ENCODE measurements at regions not wholly inside any gene's neighbourhood (a gene's known extent, or its start where the extent isn't known, plus 50 kb on each side); places are given as distances from the start of the nearest gene placed in this dataset.

DNA sequence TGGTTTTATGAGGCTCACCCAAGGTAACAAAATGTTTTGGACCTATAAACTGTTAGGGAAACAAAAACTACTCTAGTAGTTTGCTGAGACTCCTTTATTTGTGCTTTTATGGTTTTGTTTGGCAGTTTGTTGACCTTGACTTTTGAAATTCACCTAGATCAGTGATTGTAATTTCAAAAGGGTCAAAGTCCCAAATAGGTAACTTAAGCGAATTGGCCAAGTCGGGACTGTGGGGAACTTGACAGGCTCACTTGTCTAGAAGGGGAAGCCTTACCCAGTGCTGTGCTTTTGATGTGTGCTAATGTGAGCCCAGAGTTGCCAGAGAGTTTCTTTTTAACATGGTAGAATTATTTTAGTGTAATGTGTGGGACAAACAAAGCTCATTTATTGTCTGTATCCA is 87.2 kb upstream of the SGCD start:
- no peak overlapping the region for H3K27ac ChIP-seq
- no peaks in the 10 kb centered on the region for H3K9me3 ChIP-seq
- no peaks in the 10 kb centered on the region for H3K27me3 ChIP-seq (replicated peaks in 1 of 7)
- no peak overlapping the region for H3K4me3 ChIP-seq
- intact Hi-C loops (cut with DNase I; ENCODE audit: low total_unique reads): no loop called here
- no peak for DNase-seq
- 78 to 83% (median 80%) methylated on average over 2 of the region's 2 CpGs for WGBS, 5 donors
- TF ChIP-seq, protein P1, sequence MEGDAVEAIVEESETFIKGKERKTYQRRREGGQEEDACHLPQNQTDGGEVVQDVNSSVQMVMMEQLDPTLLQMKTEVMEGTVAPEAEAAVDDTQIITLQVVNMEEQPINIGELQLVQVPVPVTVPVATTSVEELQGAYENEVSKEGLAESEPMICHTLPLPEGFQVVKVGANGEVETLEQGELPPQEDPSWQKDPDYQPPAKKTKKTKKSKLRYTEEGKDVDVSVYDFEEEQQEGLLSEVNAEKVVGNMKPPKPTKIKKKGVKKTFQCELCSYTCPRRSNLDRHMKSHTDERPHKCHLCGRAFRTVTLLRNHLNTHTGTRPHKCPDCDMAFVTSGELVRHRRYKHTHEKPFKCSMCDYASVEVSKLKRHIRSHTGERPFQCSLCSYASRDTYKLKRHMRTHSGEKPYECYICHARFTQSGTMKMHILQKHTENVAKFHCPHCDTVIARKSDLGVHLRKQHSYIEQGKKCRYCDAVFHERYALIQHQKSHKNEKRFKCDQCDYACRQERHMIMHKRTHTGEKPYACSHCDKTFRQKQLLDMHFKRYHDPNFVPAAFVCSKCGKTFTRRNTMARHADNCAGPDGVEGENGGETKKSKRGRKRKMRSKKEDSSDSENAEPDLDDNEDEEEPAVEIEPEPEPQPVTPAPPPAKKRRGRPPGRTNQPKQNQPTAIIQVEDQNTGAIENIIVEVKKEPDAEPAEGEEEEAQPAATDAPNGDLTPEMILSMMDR (IDR thresholded peaks at IDR 0.05 in 8 of 11, conservative IDR thresholded peaks at IDR 0.05 in 3 of 11): no peak
- TF ChIP-seq POLR2AphosphoS5 (IDR thresholded peaks at IDR 0.05) (no peak), POLR2A (IDR thresholded peaks at IDR 0.05) (no peak)
- H3K36me3 ChIP-seq: no peaks in the 10 kb centered on the region
- no peaks in the 10 kb centered on the region for H3K4me1 ChIP-seq

- TF ChIP-seq POLR2A (IDR thresholded peaks at IDR 0.05): no peak
- TF ChIP-seq, protein P1 (IDR thresholded peaks at IDR 0.05 in 8 of 11, conservative IDR thresholded peaks at IDR 0.05 in 3 of 11): no peak
- no peak for TF ChIP-seq POLR2AphosphoS5 (IDR thresholded peaks at IDR 0.05)
- H3K9me3 ChIP-seq: no peaks in the 10 kb centered on the region
- H3K27ac ChIP-seq: no peak overlapping the region
- H3K4me3 ChIP-seq: no peak overlapping the region
- no peaks in the 10 kb centered on the region for H3K4me1 ChIP-seq
- 64 to 80% (median 65%) methylated on average over 3 of the region's 3 CpGs for WGBS, 5 donors
- intact Hi-C loops (cut with DNase I; ENCODE audit: low total_unique reads): no loop called here
- DNase-seq: no peak
- H3K36me3 ChIP-seq: no peaks in the 10 kb centered on the region
- no peaks in the 10 kb centered on the region for H3K27me3 ChIP-seq (replicated peaks in 1 of 7)
Measured at GRCh38 chr5:156240414-156240813, 86.5 kb upstream of the SGCD start.

- TF ChIP-seq POLR2A (IDR thresholded peaks at IDR 0.05) (no peak), POLR2AphosphoS5 (IDR thresholded peaks at IDR 0.05) (no peak)
- Histone ChIP-seq H3K27me3 (replicated peaks in 1 of 7) (no peaks in the 10 kb centered on the region), H3K4me3 (no peak overlapping the region), H3K9me3 (no peaks in the 10 kb centered on the region), H3K4me1 (no peaks in the 10 kb centered on the region), H3K36me3 (no peaks in the 10 kb centered on the region), H3K27ac (no peak overlapping the region)
- intact Hi-C loops (cut with DNase I; ENCODE audit: low total_unique reads): no loop called here
- no peak for DNase-seq
Measured at GRCh38 chr5:156241266-156241665, 85.7 kb upstream of the SGCD start.

GRCh38 chr5:156245895-156246294 is 81.1 kb upstream of the SGCD start:
- Histone ChIP-seq H3K27ac (no peak overlapping the region), H3K4me3 (no peak overlapping the region), H3K9me3 (no peaks in the 10 kb centered on the region), H3K4me1 (no peaks in the 10 kb centered on the region), H3K36me3 (no peaks in the 10 kb centered on the region), H3K27me3 (replicated peaks in 1 of 7) (no peaks in the 10 kb centered on the region)
- intact Hi-C loops (cut with DNase I; ENCODE audit: low total_unique reads): no loop called here
- 85 to 96% (median 91%) methylated on average over 1 of the region's 1 CpG for WGBS, 5 donors
- no peak for DNase-seq
- no peak for TF ChIP-seq POLR2A (IDR thresholded peaks at IDR 0.05)
- no peak for TF ChIP-seq POLR2AphosphoS5 (IDR thresholded peaks at IDR 0.05)
- TF ChIP-seq, protein P1 (IDR thresholded peaks at IDR 0.05 in 8 of 11, conservative IDR thresholded peaks at IDR 0.05 in 3 of 11): no peak

DNA sequence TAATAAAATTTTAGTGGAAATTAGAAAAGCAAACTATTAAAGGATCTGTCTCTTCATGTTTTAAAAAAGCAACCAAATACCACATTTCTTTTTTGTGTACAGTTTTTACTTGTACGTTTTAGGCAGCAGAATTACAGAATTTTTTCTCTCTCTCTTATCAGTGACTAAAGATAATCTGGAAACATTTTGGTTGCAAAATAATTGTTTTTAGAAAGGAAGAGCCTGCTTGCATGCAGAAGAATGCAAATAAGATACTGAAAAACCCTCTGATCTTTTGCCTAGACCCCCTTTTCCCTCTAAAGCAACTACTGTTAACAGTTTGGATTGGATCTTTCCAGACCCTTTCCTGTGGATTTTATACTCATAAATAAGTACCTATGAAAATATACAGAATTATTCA is 75.9 kb upstream of the SGCD start:
- H3K4me3 ChIP-seq: no peak overlapping the region
- intact Hi-C loops (cut with DNase I; ENCODE audit: low total_unique reads): no loop called here
- TF ChIP-seq, protein P1 (IDR thresholded peaks at IDR 0.05 in 8 of 11, conservative IDR thresholded peaks at IDR 0.05 in 3 of 11): no peak
- TF ChIP-seq POLR2AphosphoS5 (IDR thresholded peaks at IDR 0.05) (no peak), POLR2A (IDR thresholded peaks at IDR 0.05) (no peak)
- no peaks in the 10 kb centered on the region for H3K27me3 ChIP-seq (replicated peaks in 1 of 7)
- H3K27ac ChIP-seq: no peak overlapping the region
- H3K4me1 ChIP-seq: no peaks in the 10 kb centered on the region
- no peak for DNase-seq
- no peaks in the 10 kb centered on the region for H3K9me3 ChIP-seq
- 62 to 88% (median 69%) methylated on average over 1 of the region's 1 CpG for WGBS, 5 donors
- no peaks in the 10 kb centered on the region for H3K36me3 ChIP-seq

Measured in spleen (tissue), 11 donors.